Fibroblast of mammary gland (primary cell): ENCODE measurements at regions not wholly inside any gene's neighbourhood (a gene's known extent, or its start where the extent isn't known, plus 50 kb on each side); places are given as distances from the start of the nearest gene placed in this dataset.

Experiments used
- DNase-seq: peaks from one replicate; pipeline ENCODE4 v3.0.0-alpha.2; 2010; ENCODE audit warnings: low read depth
- H3K4me3 ChIP-seq: 2 replicates; pipeline ENCODE4 v1.5.1; 2011; ENCODE audit warnings: low read depth, mild to moderate bottlenecking, low read length, moderate library complexity; ENCODE audit not compliant: control insufficient read depth
- TF ChIP-seq, protein P1 (sequence below): conservative IDR thresholded peaks from 2 replicates; pipeline ENCODE4 v1.5.1; 2011; ENCODE audit warnings: low read depth, low read length, inconsistent platforms; ENCODE audit not compliant: control insufficient read depth, insufficient read depth

GRCh38 chr11:91872243-91872642, 352.4 kb upstream of the FAT3 start:
- TF ChIP-seq, protein P1, sequence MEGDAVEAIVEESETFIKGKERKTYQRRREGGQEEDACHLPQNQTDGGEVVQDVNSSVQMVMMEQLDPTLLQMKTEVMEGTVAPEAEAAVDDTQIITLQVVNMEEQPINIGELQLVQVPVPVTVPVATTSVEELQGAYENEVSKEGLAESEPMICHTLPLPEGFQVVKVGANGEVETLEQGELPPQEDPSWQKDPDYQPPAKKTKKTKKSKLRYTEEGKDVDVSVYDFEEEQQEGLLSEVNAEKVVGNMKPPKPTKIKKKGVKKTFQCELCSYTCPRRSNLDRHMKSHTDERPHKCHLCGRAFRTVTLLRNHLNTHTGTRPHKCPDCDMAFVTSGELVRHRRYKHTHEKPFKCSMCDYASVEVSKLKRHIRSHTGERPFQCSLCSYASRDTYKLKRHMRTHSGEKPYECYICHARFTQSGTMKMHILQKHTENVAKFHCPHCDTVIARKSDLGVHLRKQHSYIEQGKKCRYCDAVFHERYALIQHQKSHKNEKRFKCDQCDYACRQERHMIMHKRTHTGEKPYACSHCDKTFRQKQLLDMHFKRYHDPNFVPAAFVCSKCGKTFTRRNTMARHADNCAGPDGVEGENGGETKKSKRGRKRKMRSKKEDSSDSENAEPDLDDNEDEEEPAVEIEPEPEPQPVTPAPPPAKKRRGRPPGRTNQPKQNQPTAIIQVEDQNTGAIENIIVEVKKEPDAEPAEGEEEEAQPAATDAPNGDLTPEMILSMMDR: no peak
- no peak overlapping the region for H3K4me3 ChIP-seq
- DNase-seq: no peak

DNA sequence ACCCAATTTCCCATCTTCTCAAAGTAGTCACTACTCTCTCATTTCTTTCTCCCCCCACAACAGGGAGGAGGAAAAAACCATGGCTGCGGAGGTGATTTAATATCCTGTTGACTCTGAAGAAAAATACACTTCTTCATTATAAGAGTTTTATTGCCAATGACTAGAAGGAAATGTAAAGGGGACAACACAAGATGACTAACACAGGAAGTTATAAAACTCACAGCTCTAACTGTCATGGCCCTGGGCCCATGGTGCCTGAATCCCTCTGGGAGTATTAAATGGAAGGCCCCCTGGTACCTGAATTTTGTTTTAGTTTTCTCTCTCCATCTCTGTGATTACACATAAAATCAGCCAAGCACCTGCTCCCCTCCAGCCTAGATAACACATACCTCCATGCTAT, 352.8 kb upstream of the FAT3 start:
- H3K4me3 ChIP-seq: no peak overlapping the region
- peak; percentile 0 for DNase-seq
- TF ChIP-seq, protein P1: no peak

DNA sequence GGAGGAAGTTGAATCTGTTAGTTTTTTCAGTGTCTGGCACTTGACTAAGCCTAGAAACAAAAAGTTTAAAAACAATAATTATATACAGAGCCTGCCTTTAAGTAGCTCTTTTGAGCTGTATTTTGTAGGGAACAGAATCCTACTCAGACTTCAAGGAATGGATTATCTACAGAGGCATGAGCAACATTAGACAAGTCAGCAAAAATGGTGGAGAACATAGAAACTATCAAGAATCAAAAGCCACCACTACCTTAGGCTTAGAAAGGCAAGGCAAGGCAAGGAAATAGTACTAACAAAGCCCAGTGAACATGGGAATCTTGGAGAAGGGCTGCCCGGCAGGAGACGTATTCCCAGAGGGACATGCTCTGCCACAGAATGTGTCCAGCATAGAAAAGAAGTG, 353.6 kb upstream of the FAT3 start:
- DNase-seq: no peak
- no peak overlapping the region for H3K4me3 ChIP-seq
- TF ChIP-seq, protein P1: no peak

DNA sequence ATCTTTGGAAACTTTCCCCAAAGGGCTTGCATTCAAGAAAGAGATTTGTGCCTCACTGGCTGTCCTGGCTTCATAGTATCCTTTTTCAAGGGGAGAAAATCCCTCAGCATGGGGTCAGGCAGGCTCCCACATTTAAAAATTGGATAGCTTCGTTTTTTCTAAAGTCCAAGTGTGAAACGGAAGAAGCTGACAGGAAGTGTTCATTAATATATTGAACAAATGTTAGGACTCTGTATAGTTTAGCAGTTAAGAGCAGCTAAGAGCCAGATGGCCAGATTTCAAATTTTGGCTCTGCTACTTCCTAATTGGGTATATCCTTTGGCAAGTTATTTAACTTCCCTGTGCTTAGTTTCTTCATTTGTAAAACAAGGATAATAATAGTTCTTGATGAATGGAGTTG, 354.9 kb upstream of the FAT3 start:
- TF ChIP-seq, protein P1: no peak
- H3K4me3 ChIP-seq: no peak overlapping the region
- no peak for DNase-seq

DNA sequence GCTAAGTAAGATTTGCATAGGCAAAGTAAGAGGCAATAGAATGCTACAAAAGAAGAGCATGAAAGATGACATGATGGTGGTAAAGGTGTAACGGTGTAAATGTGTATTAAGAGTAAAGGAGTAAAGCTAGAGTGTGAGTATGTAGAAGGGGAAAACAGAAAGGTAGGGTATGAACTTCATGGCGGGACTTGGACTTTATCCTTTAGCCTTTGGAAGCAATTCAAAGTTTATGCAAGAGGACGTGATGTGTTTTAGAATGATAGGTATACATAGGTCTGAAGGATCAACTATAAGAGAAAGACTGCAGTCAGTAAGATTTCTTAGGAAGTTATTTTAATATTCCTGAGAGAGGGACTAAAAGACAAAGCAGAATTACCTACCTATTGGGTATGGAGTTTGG, 358.0 kb upstream of the FAT3 start:
- no peak for DNase-seq
- TF ChIP-seq, protein P1: no peak
- no peak overlapping the region for H3K4me3 ChIP-seq

- TF ChIP-seq, protein P1: no peak
- DNase-seq: no peak
- no peak overlapping the region for H3K4me3 ChIP-seq
These were observed 364.0 kb upstream of the FAT3 start for GRCh38 chr11:91860661-91861060.

GRCh38 chr11:91859666-91860065, 365.0 kb upstream of the FAT3 start:
- DNase-seq: no peak
- TF ChIP-seq, protein P1: no peak
- H3K4me3 ChIP-seq: no peak overlapping the region
